H9 (cell line): ENCODE measurements at regions not wholly inside any gene's neighbourhood (a gene's known extent, or its start where the extent isn't known, plus 50 kb on each side); places are given as distances from the start of the nearest gene placed in this dataset.

ENCODE experiments used
- DNase-seq: peaks from one replicate; pipeline ENCODE4 v3.0.0-alpha.2; 2017
- H2AFZ ChIP-seq: one replicate; pipeline ENCODE4 v1.6.1; 2013; ENCODE audit warnings: mild to moderate bottlenecking, low read length, control low read depth, moderate library complexity
- H2AK5ac ChIP-seq: 2 replicates; pipeline ENCODE4 v1.6.1; 2013; ENCODE audit warnings: low read length, control low read depth, mixed read lengths; ENCODE audit not compliant: insufficient read length
- H2BK120ac ChIP-seq: one replicate; pipeline ENCODE4 v1.6.1; 2013; ENCODE audit warnings: low read depth, mild to moderate bottlenecking, low read length, control low read depth, inconsistent platforms; ENCODE audit not compliant: poor library complexity, severe bottlenecking
- H2BK12ac ChIP-seq: 2 replicates; pipeline ENCODE4 v1.6.1; 2013; ENCODE audit warnings: low read length, control low read depth, mixed read lengths, low read depth; ENCODE audit not compliant: insufficient read length
- H2BK15ac ChIP-seq: 2 replicates; pipeline ENCODE4 v1.6.1; 2013; ENCODE audit warnings: low read depth, low read length, control low read depth
- H2BK20ac ChIP-seq: one replicate; pipeline ENCODE4 v1.6.1; 2013; ENCODE audit warnings: low read depth, mild to moderate bottlenecking, low read length, control low read depth, inconsistent platforms; ENCODE audit not compliant: poor library complexity, severe bottlenecking
- H2BK5ac ChIP-seq: 2 replicates; pipeline ENCODE4 v1.6.1; 2013; ENCODE audit warnings: low read length, control low read depth, mixed read lengths; ENCODE audit not compliant: insufficient read length
- H3K14ac ChIP-seq: 2 replicates; pipeline ENCODE4 v1.6.1; 2013; ENCODE audit warnings: low read length, control low read depth; ENCODE audit not compliant: insufficient read depth
- H3K18ac ChIP-seq: 2 replicates; pipeline ENCODE4 v1.6.1; 2013; ENCODE audit warnings: low read depth, mild to moderate bottlenecking, mixed read lengths, low read length, control low read depth; ENCODE audit not compliant: insufficient read length
- H3K23ac ChIP-seq: 2 replicates; pipeline ENCODE4 v1.6.1; 2013; ENCODE audit warnings: low read length, control low read depth, mixed read lengths, low read depth; ENCODE audit not compliant: insufficient read length
- H3K23me2 ChIP-seq: 2 replicates; pipeline ENCODE4 v1.6.1; 2013; ENCODE audit warnings: low read depth, mild to moderate bottlenecking, mixed read lengths, low read length, control low read depth; ENCODE audit not compliant: insufficient read length, poor library complexity, severe bottlenecking
- H3K27ac ChIP-seq: 2 replicates; pipeline ENCODE4 v1.5.1; 2013; ENCODE audit warnings: low read length, control low read depth, mixed read lengths, low read depth; ENCODE audit not compliant: insufficient read length
- H3K27me3 ChIP-seq: 2 replicates; pipeline ENCODE4 v1.6.1; 2013; ENCODE audit warnings: low read length, control low read depth, inconsistent platforms; ENCODE audit not compliant: insufficient read depth
- H3K4ac ChIP-seq: 2 replicates; pipeline ENCODE4 v1.6.1; 2013; ENCODE audit warnings: low read depth, mild to moderate bottlenecking, control low read depth, inconsistent platforms, low read length, moderate library complexity
- H3K4me1 ChIP-seq: 2 replicates; pipeline ENCODE4 v1.6.1; 2013; ENCODE audit warnings: low read length, control low read depth, inconsistent platforms; ENCODE audit not compliant: insufficient read depth
- H3K4me2 ChIP-seq: 2 replicates; pipeline ENCODE4 v1.6.1; 2013; ENCODE audit warnings: low read length, control low read depth, mixed read lengths; ENCODE audit not compliant: insufficient read length, insufficient read depth
- H3K56ac ChIP-seq: 2 replicates; pipeline ENCODE4 v1.6.1; 2013; ENCODE audit warnings: low read depth, mild to moderate bottlenecking, mixed read lengths, low read length, control low read depth; ENCODE audit not compliant: insufficient read length
- H3K79me1 ChIP-seq: 2 replicates; pipeline ENCODE4 v1.6.1; 2013; ENCODE audit warnings: low read depth, mild to moderate bottlenecking, moderate library complexity, low read length, control low read depth, inconsistent platforms; ENCODE audit not compliant: insufficient read depth, poor library complexity, severe bottlenecking
- H3K79me2 ChIP-seq: 2 replicates; pipeline ENCODE4 v1.6.1; 2013; ENCODE audit warnings: low read length, control low read depth, inconsistent platforms; ENCODE audit not compliant: insufficient read depth
- H3K9ac ChIP-seq: 2 replicates; pipeline ENCODE4 v1.6.1; 2013; ENCODE audit warnings: low read length, control low read depth, mixed read lengths; ENCODE audit not compliant: insufficient read length; ENCODE audit errors: extremely low read depth
- H3K9me3 ChIP-seq: one replicate; pipeline ENCODE4 v1.6.1; 2013; ENCODE audit warnings: low read depth, low read length, inconsistent platforms; ENCODE audit not compliant: control insufficient read depth
- H3T11ph ChIP-seq: one replicate; pipeline ENCODE4 v1.6.1; 2013; ENCODE audit warnings: mild to moderate bottlenecking, low read length, control low read depth, inconsistent platforms
- H4K20me1 ChIP-seq: one replicate; pipeline ENCODE4 v1.6.1; 2013; ENCODE audit not compliant: control insufficient read depth, insufficient read length, insufficient read depth
- H4K5ac ChIP-seq: 2 replicates; pipeline ENCODE4 v1.6.1; 2013; ENCODE audit warnings: low read depth, mild to moderate bottlenecking, mixed read lengths, low read length, control low read depth; ENCODE audit not compliant: insufficient read length
- H4K8ac ChIP-seq: replicated peaks from 2 replicates; pipeline ENCODE4 v1.6.1; 2013; ENCODE audit warnings: low read length, control low read depth, mixed read lengths, low read depth; ENCODE audit not compliant: insufficient read length
- H4K91ac ChIP-seq: 2 replicates; pipeline ENCODE4 v1.6.1; 2013; ENCODE audit warnings: low read depth, mild to moderate bottlenecking, moderate library complexity, mixed read lengths, low read length, control low read depth; ENCODE audit not compliant: insufficient read length
- H3K27ac Mint-ChIP-seq, 3 experiments: 2 replicates in 2 of 3; 3 replicates in 1 of 3; pipeline ENCODE4 v1.8.0; 2020 to 2021; ENCODE audit warnings: mixed read lengths in 3 of 3, mild to moderate bottlenecking in 1 of 3, moderate library complexity in 1 of 3
- H3K27me3 Mint-ChIP-seq: 2 replicates; pipeline ENCODE4 v1.8.0; 2021; ENCODE audit warnings: low read depth, mild to moderate bottlenecking, moderate library complexity, mixed read lengths
- H3K36me3 Mint-ChIP-seq, 3 experiments: 2 replicates in 2 of 3; 3 replicates in 1 of 3; pipeline ENCODE4 v1.8.0; 2020 to 2021; ENCODE audit warnings: low read depth in 3 of 3, mixed read lengths in 3 of 3; ENCODE audit not compliant: insufficient read depth in 1 of 3
- H3K4me1 Mint-ChIP-seq, 2 experiments: 2 replicates each; pipeline ENCODE4 v1.8.0; 2020; ENCODE audit warnings: mixed read lengths in 2 of 2
- H3K4me3 Mint-ChIP-seq, 2 experiments: 2 replicates in 1 of 2; 3 replicates in 1 of 2; pipeline ENCODE4 v1.8.0; 2020 to 2021; ENCODE audit warnings: mild to moderate bottlenecking in 2 of 2, mixed read lengths in 2 of 2, moderate library complexity in 1 of 2
- H3K9me3 Mint-ChIP-seq, 2 experiments: 2 replicates in 1 of 2; 3 replicates in 1 of 2; pipeline ENCODE4 v1.8.0; 2020; ENCODE audit warnings: mild to moderate bottlenecking in 2 of 2, mixed read lengths in 2 of 2, moderate library complexity in 1 of 2
- WGBS: extraction: QIAGEN DNeasy Blood & Tissue Kit; methylation state at CpG from one replicate; pipeline ENCODE4 v1.1.7; 2013; ENCODE audit warnings: missing lambda C conversion rate, low lambda C conversion rate, mixed read lengths; ENCODE audit not compliant: insufficient read length; ENCODE audit errors: extremely low coverage; 5-methylcytosine and 5-hydroxymethylcytosine counted together
- TF ChIP-seq, protein P1 (sequence below): fragments of 200-600 bp; sonication (generic); conservative IDR thresholded peaks from 3 replicates; pipeline ENCODE4 v1.8.0; 2021; ENCODE audit warnings: antibody characterized with exemption, mild to moderate bottlenecking

DNA sequence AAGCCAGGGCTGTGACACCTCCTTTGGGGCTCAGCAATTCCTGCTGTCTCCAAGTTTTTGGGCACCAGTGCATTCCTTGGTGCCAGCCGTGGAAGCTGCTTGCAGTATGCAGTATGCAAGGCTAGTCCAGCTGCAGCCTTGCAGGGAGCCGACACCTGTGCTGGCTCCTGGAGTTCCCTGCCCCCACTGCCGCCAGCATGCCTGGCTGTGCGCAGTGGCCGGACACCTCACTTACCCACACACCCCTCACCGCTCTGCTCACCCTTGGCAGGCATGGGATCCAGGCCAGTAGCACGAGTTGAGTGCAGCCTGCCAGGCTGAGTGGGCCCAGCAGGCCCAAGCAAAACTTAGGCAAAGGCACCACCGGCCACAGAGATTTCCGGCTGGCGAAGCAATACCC, 77.4 kb downstream of the SAMD9 start:
- WGBS = no CpG with 5 or more reads among the region's 10 CpGs
- no peak overlapping the region for H3K27ac ChIP-seq
- no peak overlapping the region for H2BK5ac ChIP-seq
- no peak overlapping the region for H4K8ac ChIP-seq
- no peak overlapping the region for H4K91ac ChIP-seq
- DNase-seq = no peak
- no peaks in the 10 kb centered on the region for H3K9me3 ChIP-seq
- H2BK12ac ChIP-seq = no peak overlapping the region
- no peak overlapping the region for H2BK20ac ChIP-seq
- no peak overlapping the region for H3K56ac ChIP-seq
- no peak overlapping the region for H3K4ac ChIP-seq
- H3K4me3 Mint-ChIP-seq = no peak overlapping the region
- peaks cover 5% of the 10 kb centered on the region for H3K23me2 ChIP-seq
- TF ChIP-seq, protein P1, sequence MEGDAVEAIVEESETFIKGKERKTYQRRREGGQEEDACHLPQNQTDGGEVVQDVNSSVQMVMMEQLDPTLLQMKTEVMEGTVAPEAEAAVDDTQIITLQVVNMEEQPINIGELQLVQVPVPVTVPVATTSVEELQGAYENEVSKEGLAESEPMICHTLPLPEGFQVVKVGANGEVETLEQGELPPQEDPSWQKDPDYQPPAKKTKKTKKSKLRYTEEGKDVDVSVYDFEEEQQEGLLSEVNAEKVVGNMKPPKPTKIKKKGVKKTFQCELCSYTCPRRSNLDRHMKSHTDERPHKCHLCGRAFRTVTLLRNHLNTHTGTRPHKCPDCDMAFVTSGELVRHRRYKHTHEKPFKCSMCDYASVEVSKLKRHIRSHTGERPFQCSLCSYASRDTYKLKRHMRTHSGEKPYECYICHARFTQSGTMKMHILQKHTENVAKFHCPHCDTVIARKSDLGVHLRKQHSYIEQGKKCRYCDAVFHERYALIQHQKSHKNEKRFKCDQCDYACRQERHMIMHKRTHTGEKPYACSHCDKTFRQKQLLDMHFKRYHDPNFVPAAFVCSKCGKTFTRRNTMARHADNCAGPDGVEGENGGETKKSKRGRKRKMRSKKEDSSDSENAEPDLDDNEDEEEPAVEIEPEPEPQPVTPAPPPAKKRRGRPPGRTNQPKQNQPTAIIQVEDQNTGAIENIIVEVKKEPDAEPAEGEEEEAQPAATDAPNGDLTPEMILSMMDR = no peak
- H3K23ac ChIP-seq = no peak overlapping the region
- H3K27me3 ChIP-seq = peaks cover 2% of the 10 kb centered on the region; the same call in 1 of the 2 replicates
- no peak overlapping the region for H3K14ac ChIP-seq
- H3K4me1 Mint-ChIP-seq = peaks cover 29 to 32% of the 10 kb centered on the region in 2 experiments
- no peaks in the 10 kb centered on the region for H3K79me1 ChIP-seq
- no peak overlapping the region for H2BK15ac ChIP-seq
- H3K79me2 ChIP-seq = no peaks in the 10 kb centered on the region
- no peaks in the 10 kb centered on the region for H3K36me3 Mint-ChIP-seq
- H2BK120ac ChIP-seq = no peak overlapping the region
- no peak overlapping the region for H3K18ac ChIP-seq
- H4K20me1 ChIP-seq = no peaks in the 10 kb centered on the region
- peaks cover 33% of the 10 kb centered on the region for H3K27me3 Mint-ChIP-seq
- no peak overlapping the region for H3T11ph ChIP-seq
- no peak overlapping the region for H4K5ac ChIP-seq
- no peak overlapping the region for H2AK5ac ChIP-seq
- no peak overlapping the region for H3K4me2 ChIP-seq
- no peak overlapping the region for H3K9ac ChIP-seq
- 0 out of 7 replicates have a peak overlapping the region, but pooled peaks of 1 of the 3 experiments have one; percentile 74 for H3K27ac Mint-ChIP-seq
- H3K9me3 Mint-ChIP-seq = no peaks in the 10 kb centered on the region; a peak in 2 of 5 replicates
- no peak overlapping the region for H2AFZ ChIP-seq
- no peaks in the 10 kb centered on the region; the same call in 1 of the 2 replicates for H3K4me1 ChIP-seq
